GM18508 (cell line): ENCODE measurements at regions not wholly inside any gene's neighbourhood (a gene's known extent, or its start where the extent isn't known, plus 50 kb on each side); places are given as distances from the start of the nearest gene placed in this dataset.
"Not testable (repeated sequence)": the region's sequence is repeated elsewhere in the genome, so short reads cannot be mapped to it uniquely, and the experiment has no call there.

Experiments
- ATAC-seq: cut with Tn5 transposase; IDR thresholded peaks from one replicate; pipeline ENCODE4 v1.9.1; 2021; ENCODE audit warnings: moderate number of reproducible peaks; ENCODE audit not compliant: insufficient read depth, unreplicated experiment

- ATAC-seq = no peak
These were observed 311.9 kb downstream of the DAD1 start for GRCh38 chr14:22276913-22277816.

- ATAC-seq = no peak
These were observed 316.9 kb downstream of the DAD1 start for GRCh38 chr14:22271838-22272799.

GRCh38 chr14:22268875-22269274, 320.1 kb downstream of the DAD1 start:
- ATAC-seq = no peak

GRCh38 chr14:22266683-22267082, 322.3 kb downstream of the DAD1 start:
- ATAC-seq = no peak

- no peak for ATAC-seq
These were observed 322.9 kb downstream of the DAD1 start for GRCh38 chr14:22266142-22266442.

- no peak for ATAC-seq
These were observed 323.5 kb downstream of the DAD1 start for GRCh38 chr14:22265319-22266141.

GRCh38 chr14:22264759-22265158, 324.3 kb downstream of the DAD1 start:
- no peak for ATAC-seq

GRCh38 chr14:22263961-22264360, 325.1 kb downstream of the DAD1 start:
- no peak for ATAC-seq

- no peak for ATAC-seq
These were observed 326.1 kb downstream of the DAD1 start for GRCh38 chr14:22262881-22263280.

GRCh38 chr14:22255017-22255950, 333.7 kb downstream of the DAD1 start:
- no peak for ATAC-seq

GRCh38 chr14:22252686-22253085, 336.3 kb downstream of the DAD1 start:
- ATAC-seq = no peak

GRCh38 chr14:22251090-22251489, 337.9 kb downstream of the DAD1 start:
- ATAC-seq = no peak

- no peak for ATAC-seq
These were observed 339.3 kb downstream of the DAD1 start for GRCh38 chr14:22249770-22250169.

- no peak for ATAC-seq
These were observed 344.9 kb downstream of the DAD1 start for GRCh38 chr14:22243971-22244581.

GRCh38 chr14:22238320-22238719, 350.7 kb downstream of the DAD1 start:
- not testable (repeated sequence) for ATAC-seq

- ATAC-seq = no peak
These were observed 355.6 kb downstream of the DAD1 start for GRCh38 chr14:22233377-22233776.

GRCh38 chr14:22232933-22233332, 356.1 kb downstream of the DAD1 start:
- no peak for ATAC-seq

- ATAC-seq = no peak
These were observed 356.5 kb downstream of the DAD1 start for GRCh38 chr14:22232486-22232885.

- no peak for ATAC-seq
These were observed 358.0 kb downstream of the DAD1 start for GRCh38 chr14:22231018-22231417.
